GM10266 (cell line): ENCODE measurements at regions not wholly inside any gene's neighbourhood (a gene's known extent, or its start where the extent isn't known, plus 50 kb on each side); places are given as distances from the start of the nearest gene placed in this dataset.

Source experiments
- DNase-seq: peaks from one replicate; pipeline ENCODE4 v3.0.0; 2012; ENCODE audit errors: extremely low spot score
- TF ChIP-seq, protein P1 (sequence below): IDR thresholded peaks from 2 replicates; pipeline ENCODE4 v1.5.1; 2012; ENCODE audit warnings: mild to moderate bottlenecking, low read depth; ENCODE audit not compliant: control insufficient read depth, insufficient read depth; ENCODE audit errors: missing control alignments

GRCh38 chr4:78720204-78720603, 55.9 kb upstream of the BMP2K start:
- DNase-seq: no peak
- TF ChIP-seq, protein P1, sequence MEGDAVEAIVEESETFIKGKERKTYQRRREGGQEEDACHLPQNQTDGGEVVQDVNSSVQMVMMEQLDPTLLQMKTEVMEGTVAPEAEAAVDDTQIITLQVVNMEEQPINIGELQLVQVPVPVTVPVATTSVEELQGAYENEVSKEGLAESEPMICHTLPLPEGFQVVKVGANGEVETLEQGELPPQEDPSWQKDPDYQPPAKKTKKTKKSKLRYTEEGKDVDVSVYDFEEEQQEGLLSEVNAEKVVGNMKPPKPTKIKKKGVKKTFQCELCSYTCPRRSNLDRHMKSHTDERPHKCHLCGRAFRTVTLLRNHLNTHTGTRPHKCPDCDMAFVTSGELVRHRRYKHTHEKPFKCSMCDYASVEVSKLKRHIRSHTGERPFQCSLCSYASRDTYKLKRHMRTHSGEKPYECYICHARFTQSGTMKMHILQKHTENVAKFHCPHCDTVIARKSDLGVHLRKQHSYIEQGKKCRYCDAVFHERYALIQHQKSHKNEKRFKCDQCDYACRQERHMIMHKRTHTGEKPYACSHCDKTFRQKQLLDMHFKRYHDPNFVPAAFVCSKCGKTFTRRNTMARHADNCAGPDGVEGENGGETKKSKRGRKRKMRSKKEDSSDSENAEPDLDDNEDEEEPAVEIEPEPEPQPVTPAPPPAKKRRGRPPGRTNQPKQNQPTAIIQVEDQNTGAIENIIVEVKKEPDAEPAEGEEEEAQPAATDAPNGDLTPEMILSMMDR: no peak

- DNase-seq: peak; percentile 16
- TF ChIP-seq, protein P1: no peak
Measured at GRCh38 chr4:78720994-78721677, 55.0 kb upstream of the BMP2K start.

- no peak for DNase-seq
- TF ChIP-seq, protein P1: no peak
Measured at GRCh38 chr4:78721747-78722146, 54.4 kb upstream of the BMP2K start.

DNA sequence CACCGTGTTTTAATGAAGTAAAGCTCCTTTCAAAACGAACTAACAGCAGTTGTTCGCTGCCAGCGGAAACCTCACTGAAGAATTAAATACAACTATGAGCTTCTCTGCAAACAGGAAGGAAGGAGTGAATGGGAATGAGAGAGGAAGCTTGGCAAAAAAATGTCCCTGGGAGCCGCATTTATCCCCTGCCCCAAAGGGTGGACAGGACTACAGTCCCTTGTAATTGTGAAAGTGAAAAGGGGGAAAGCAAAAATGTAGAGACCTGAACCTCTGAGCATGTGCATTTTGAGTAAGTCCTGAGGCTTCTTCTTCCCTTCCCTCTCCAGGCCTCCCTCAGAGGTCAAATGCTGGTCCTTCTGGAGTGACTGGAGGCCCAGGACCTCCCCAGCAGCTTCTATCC, 53.8 kb upstream of the BMP2K start:
- TF ChIP-seq, protein P1: no peak
- no peak for DNase-seq

DNA sequence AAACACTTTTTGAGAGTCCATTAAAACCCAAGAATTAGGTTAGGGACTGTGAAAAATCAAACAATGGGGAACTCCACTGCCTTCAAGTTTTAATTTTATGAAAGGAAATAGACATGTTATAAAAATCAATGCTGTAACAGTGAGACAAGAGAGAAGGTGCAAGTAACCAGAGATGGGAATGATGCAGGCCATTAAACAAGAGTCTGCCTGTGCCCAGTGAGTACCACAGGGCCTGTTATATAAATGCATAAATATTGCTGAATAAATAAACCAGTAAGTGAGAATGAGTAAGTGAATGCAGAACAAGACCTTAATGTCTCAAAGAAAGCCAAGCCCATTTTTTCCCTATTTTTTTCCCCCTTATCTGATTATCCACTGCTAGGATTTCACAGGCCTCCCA, 53.3 kb upstream of the BMP2K start:
- TF ChIP-seq, protein P1: no peak
- no peak for DNase-seq
